D721Med (cell line): ENCODE measurements at regions not wholly inside any gene's neighbourhood (a gene's known extent, or its start where the extent isn't known, plus 50 kb on each side); places are given as distances from the start of the nearest gene placed in this dataset.
"Not testable (repeated sequence)": the region's sequence is repeated elsewhere in the genome, so short reads cannot be mapped to it uniquely, and the experiment has no call there.

ENCODE experiments used
- DNase-seq: peaks from one replicate; pipeline ENCODE4 v3.0.0; 2011; ENCODE audit warnings: low spot score; ENCODE audit not compliant: insufficient read length
- FAIRE-seq: peaks from 2 replicates; lab custom pipeline; 2011; peaks lifted over from hg19 to GRCh38; lab: Jason Lieb, UNC
- TF ChIP-seq, protein P1 (sequence below): IDR thresholded peaks from 2 replicates; pipeline ENCODE4 v1.5.1; 2012; ENCODE audit warnings: mild to moderate bottlenecking, control low read depth; ENCODE audit not compliant: insufficient read depth; ENCODE audit errors: missing control alignments

DNA sequence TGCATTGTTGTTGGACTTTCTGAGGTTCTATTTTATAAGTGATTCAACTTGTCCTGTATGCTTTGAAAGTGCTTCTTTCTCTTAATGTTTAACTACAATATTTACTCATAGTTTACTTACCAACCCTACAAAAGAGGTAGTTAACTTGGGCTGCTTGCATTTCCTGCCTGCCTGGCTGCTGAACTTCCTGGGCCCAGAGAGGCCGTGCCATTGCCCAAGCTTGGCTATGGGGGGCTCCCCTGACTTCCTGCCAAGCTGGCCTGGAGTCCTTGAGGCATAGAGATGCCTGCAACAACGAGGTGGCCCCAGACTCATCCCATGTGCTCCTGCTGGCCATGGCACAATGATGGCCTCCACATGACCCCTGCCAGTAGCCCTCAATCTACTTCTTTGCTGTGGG lies 361.6 kb upstream of the PLD5 start:
- DNase-seq, result no peak
- TF ChIP-seq, protein P1, sequence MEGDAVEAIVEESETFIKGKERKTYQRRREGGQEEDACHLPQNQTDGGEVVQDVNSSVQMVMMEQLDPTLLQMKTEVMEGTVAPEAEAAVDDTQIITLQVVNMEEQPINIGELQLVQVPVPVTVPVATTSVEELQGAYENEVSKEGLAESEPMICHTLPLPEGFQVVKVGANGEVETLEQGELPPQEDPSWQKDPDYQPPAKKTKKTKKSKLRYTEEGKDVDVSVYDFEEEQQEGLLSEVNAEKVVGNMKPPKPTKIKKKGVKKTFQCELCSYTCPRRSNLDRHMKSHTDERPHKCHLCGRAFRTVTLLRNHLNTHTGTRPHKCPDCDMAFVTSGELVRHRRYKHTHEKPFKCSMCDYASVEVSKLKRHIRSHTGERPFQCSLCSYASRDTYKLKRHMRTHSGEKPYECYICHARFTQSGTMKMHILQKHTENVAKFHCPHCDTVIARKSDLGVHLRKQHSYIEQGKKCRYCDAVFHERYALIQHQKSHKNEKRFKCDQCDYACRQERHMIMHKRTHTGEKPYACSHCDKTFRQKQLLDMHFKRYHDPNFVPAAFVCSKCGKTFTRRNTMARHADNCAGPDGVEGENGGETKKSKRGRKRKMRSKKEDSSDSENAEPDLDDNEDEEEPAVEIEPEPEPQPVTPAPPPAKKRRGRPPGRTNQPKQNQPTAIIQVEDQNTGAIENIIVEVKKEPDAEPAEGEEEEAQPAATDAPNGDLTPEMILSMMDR, result no peak
- no peak for FAIRE-seq

DNA sequence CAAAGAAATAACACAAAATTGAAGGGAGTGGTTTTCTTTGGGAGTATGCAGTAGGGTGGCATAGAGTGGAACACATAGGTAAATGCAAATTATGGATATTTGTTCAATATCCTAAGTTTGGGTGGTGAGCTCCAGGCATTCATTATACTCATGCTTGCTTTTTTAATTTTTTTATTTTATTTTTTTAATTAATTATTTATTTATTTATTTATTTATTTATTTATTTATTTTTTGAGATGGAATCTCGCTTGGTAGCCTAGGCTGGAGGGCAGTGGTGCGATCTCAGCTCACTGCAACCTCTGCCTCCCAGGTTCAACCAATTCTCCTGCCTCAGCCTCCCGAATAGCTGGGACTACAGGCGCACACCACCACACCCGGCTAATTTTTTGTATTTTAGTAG lies 355.5 kb upstream of the PLD5 start:
- not testable (repeated sequence) for FAIRE-seq, DNase-seq

GRCh38 chr1:242877743-242878142 lies 353.2 kb upstream of the PLD5 start:
- no peak for FAIRE-seq
- TF ChIP-seq, protein P1, result no peak
- DNase-seq, result no peak

DNA sequence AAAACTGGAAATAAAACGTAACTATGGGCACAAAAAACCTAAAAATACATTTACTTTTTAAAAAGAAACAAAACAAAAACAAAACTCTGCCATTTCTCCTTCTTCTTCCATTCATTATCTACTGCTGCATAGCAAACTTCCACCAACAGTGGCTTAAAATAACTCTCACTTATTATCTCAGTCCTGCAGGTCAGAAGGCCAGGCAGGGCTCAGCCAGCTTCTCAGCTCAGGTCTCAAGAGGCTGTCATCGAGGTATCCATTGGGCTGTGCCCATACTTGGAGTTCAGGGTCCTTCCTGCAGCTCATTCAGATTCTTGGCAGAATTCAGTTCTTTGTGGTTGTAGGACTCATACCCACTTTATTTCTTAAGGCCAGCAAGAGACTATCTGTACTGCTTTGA lies 352.7 kb upstream of the PLD5 start:
- no peak for FAIRE-seq
- no peak for DNase-seq
- TF ChIP-seq, protein P1, result no peak

- no peak for DNase-seq
- TF ChIP-seq, protein P1, result no peak
- FAIRE-seq, result no peak
These were observed 351.5 kb upstream of the PLD5 start for GRCh38 chr1:242876030-242876429.

- FAIRE-seq, result no peak
- no peak for DNase-seq
- TF ChIP-seq, protein P1, result no peak
These were observed 349.2 kb upstream of the PLD5 start for GRCh38 chr1:242873661-242874060.

- TF ChIP-seq, protein P1, result no peak
- FAIRE-seq (no peak), DNase-seq (no peak)
These were observed 348.0 kb upstream of the PLD5 start for GRCh38 chr1:242872521-242872920.

GRCh38 chr1:242871471-242872030 lies 347.1 kb upstream of the PLD5 start:
- DNase-seq (no peak), FAIRE-seq (no peak)
- TF ChIP-seq, protein P1, result no peak
